AG09309 (cell line): ENCODE measurements at regions not wholly inside any gene's neighbourhood (a gene's known extent, or its start where the extent isn't known, plus 50 kb on each side); places are given as distances from the start of the nearest gene placed in this dataset.

Experiments used
- DNase-seq: peaks from one replicate; pipeline ENCODE4 v3.0.0-alpha.2; 2010; ENCODE audit warnings: low read depth
- H3K4me3 ChIP-seq: 2 replicates; pipeline ENCODE4 v1.5.1; 2011; ENCODE audit warnings: mild to moderate bottlenecking, low read depth, low read length, moderate library complexity; ENCODE audit not compliant: control insufficient read depth
- TF ChIP-seq, protein P1 (sequence below): IDR thresholded peaks from 2 replicates; pipeline ENCODE4 v1.5.1; 2011; ENCODE audit warnings: mild to moderate bottlenecking, low read depth, low read length, inconsistent platforms; ENCODE audit not compliant: insufficient read depth, control insufficient read depth; ENCODE audit errors: missing control alignments

DNA sequence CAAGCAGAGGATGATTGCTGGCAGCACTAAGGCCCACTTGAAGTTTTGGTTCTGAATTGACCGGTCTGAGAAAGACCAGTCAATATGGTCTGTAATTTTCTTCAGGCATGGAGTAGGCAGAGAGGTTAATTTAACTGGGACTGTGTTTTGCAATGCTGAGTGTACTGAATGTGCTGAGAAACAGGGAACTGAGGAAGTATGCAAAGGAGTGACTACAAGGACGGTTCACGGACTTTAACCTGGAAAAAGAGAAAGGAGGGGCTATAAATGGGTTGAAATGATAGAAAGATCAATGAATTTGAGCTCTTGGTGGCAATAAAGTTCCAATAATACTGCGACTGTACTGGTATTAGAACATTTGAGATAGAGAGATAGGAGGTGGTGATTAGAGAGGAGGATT, 84.5 kb downstream of the MAGEB17 start:
- TF ChIP-seq, protein P1, sequence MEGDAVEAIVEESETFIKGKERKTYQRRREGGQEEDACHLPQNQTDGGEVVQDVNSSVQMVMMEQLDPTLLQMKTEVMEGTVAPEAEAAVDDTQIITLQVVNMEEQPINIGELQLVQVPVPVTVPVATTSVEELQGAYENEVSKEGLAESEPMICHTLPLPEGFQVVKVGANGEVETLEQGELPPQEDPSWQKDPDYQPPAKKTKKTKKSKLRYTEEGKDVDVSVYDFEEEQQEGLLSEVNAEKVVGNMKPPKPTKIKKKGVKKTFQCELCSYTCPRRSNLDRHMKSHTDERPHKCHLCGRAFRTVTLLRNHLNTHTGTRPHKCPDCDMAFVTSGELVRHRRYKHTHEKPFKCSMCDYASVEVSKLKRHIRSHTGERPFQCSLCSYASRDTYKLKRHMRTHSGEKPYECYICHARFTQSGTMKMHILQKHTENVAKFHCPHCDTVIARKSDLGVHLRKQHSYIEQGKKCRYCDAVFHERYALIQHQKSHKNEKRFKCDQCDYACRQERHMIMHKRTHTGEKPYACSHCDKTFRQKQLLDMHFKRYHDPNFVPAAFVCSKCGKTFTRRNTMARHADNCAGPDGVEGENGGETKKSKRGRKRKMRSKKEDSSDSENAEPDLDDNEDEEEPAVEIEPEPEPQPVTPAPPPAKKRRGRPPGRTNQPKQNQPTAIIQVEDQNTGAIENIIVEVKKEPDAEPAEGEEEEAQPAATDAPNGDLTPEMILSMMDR, result no peak
- no peak for DNase-seq
- no peak overlapping the region for H3K4me3 ChIP-seq

DNA sequence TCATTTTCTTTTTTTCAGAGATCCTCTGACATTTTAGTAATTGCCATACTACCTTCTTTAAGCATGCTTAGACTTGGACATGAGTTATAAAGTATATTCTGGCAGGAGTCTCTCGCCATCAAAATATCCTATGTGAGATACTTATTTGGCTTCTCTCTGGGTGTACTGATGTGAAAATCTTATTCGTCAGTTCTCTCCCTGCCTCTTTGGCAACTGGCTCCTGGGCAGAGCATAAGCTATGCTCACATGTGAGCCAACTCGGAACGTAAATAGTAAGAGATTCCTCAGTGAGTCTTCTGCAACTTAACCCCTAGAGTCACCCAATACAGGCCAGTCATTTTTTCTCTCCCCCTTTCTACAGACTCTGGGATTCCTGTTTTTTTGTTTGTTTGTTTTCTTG, 91.6 kb downstream of the MAGEB17 start:
- no peak overlapping the region for H3K4me3 ChIP-seq
- TF ChIP-seq, protein P1, result no peak
- no peak for DNase-seq

DNA sequence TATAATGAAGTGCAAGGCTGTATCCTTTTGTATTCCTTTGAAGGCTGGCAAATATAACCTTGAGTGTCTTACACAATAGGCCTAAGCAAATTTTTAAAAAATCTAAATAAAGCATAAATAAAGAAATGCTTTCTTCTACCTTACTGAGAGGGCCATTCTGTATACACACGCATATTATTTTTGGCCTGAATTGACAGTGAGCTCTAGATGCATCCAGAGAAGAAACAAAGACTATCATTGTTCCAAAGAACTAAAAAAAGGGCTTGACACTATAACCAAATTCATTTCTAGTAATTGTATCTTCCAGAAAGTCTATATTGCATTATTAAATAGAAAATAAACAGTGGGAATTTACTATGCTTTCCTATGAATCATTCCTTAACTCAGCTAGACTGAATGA, 100.2 kb downstream of the MAGEB17 start:
- H3K4me3 ChIP-seq, result no peak overlapping the region
- DNase-seq, result no peak
- TF ChIP-seq, protein P1, result no peak

DNA sequence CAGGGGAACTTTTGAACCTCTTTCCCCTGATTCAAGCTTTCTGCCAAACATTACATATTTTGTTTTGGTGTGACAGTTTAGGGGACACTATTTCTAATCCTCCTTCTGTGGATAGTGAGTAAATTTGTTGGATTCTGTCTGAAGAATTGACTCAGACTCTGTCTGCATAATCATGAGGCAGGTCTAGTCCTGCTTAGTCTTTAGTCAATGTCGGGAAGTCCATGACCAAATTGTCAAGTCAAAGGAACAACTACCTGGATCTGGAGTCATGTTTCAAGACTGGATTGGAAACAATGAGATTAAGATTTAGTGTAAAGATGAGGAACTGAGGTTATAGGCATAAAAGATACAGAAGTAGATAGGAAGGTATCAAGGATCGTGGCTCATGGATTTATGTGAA, 100.9 kb downstream of the MAGEB17 start:
- no peak for DNase-seq
- TF ChIP-seq, protein P1, result no peak
- no peak overlapping the region for H3K4me3 ChIP-seq

DNA sequence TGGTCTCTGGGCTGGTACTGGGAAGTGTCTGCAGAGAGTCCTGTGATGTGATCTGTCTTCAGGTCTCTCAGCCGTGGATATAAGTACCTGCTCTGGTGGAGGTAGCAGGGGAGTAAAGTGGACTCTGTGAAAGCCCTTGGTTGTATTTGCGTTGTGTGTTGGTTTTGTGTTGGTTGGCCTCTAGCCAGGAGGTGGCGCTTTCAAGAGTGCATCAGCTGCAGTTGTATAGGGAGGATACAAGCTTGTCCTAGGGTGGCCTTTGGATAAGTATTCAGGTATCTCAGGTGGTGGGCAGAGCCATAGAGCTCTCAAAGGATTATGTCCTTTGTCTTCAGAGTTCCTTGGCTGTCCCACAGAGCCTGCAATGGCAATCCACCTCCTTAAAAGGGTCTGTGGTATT, 111.6 kb downstream of the MAGEB17 start:
- TF ChIP-seq, protein P1, result no peak
- no peak for DNase-seq
- H3K4me3 ChIP-seq, result no peak overlapping the region

DNA sequence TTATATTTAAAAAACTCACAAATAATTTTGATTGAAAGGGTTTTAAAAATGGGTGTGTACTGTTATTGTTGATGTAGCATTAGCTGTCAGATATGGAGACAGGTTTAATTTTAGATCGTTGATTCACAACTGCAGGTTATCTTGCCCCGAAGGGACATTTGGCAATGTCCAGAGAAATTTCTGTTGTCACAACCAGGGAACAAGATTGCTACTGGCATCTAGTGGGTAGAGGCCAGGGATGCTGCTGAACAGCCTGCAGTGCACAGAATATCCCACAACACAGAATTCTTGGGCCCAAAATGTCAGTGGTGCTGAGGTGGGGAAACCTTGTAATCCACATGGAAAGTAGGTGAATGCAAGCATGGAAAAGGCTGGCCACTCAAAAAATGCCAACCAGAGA, 114.9 kb downstream of the MAGEB17 start:
- H3K4me3 ChIP-seq, result no peak overlapping the region
- TF ChIP-seq, protein P1, result no peak
- no peak for DNase-seq

DNA sequence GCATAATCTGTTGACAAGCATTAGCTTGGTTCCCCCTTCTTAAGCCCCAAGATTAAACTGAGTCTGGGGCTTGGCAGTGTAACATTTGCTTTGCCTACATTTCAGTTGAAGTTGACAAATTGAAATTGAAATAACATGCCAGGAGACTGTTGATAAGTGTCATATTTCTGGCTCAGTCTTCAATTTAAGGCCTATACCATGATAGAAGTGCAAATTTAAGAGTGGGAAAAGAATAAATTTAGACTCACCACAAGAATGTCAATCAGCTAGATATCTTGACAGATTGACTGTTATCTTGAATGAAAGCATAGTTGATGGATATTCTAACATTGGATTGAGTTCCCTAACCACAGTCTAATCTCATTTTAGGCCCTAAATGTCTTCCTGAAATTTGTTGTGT, 117.6 kb downstream of the MAGEB17 start:
- no peak overlapping the region for H3K4me3 ChIP-seq
- DNase-seq, result no peak
- TF ChIP-seq, protein P1, result no peak
